ENCODE measurements at regions not wholly inside any gene's neighbourhood (a gene's known extent, or its start where the extent isn't known, plus 50 kb on each side); places are given as distances from the start of the nearest gene placed in this dataset.

DNA sequence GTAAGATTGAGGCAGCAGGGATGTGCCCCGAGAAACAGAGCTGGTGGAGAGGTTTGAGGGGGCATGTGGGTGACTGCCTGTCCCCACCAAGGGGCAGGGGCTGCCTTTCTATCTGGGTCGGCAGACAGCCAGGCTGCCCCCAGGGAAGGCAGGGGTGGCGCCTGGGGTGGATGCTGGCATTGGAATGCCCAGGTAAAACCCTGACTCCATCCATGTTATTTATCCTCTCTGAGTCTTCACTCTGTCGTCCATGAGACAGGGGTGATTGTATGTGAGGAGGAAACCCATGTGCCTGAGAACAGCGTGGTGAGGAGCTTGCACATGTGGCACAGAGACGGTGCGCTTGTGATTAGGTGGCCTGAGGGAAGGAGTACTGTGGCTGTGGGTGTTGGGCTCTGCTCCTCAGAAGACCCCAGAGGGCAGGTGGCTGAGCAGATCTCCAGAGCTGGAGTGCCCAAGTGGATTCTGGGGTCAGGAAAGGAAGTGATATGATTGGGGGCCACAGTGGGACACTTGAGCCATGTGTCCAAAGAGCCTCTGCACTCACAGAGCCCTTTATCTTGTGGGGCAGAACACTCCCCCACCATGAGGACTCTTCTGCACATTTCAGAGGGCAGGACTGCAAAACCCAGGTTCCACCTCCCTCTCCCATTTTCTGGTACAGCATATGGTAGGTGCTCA is 100.4 kb upstream of the RET start:
- no peak for TF ChIP-seq EZH2 (IDR thresholded peaks at IDR 0.05; ENCODE audit: borderline replicate concordance, insufficient read depth, low read depth, low read length, poor library complexity, severe bottlenecking)
- TF ChIP-seq, protein P1, sequence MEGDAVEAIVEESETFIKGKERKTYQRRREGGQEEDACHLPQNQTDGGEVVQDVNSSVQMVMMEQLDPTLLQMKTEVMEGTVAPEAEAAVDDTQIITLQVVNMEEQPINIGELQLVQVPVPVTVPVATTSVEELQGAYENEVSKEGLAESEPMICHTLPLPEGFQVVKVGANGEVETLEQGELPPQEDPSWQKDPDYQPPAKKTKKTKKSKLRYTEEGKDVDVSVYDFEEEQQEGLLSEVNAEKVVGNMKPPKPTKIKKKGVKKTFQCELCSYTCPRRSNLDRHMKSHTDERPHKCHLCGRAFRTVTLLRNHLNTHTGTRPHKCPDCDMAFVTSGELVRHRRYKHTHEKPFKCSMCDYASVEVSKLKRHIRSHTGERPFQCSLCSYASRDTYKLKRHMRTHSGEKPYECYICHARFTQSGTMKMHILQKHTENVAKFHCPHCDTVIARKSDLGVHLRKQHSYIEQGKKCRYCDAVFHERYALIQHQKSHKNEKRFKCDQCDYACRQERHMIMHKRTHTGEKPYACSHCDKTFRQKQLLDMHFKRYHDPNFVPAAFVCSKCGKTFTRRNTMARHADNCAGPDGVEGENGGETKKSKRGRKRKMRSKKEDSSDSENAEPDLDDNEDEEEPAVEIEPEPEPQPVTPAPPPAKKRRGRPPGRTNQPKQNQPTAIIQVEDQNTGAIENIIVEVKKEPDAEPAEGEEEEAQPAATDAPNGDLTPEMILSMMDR (IDR thresholded peaks at IDR 0.05), result no peak
